ENCODE measurements at regions not wholly inside any gene's neighbourhood (a gene's known extent, or its start where the extent isn't known, plus 50 kb on each side); places are given as distances from the start of the nearest gene placed in this dataset.

DNA sequence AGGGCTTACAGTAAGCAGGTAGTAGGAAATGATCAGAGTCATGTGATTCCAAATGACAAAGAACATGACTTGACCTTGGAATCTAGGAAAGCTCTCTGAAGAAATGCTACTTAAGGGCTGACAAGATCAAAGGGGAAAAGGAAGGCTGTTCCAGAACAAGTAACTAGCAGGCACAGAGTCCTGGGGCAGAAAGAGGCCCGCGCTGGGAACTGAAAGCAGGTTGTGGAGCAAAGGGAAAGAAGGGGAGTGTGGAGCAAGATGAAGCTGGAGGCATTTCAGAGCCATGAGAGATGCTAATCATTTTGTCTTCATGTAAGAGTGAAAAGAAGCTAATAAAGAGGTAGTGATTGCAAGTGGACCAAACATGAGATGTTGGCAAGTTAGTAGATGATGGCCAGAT lies 397.5 kb downstream of the DTWD2 start:
- POLR2A ChIA-PET, result no interaction called here
- no peak overlapping the region for H3K9ac ChIP-seq (replicated peaks; ENCODE audit: extremely low read depth, insufficient read depth, low read length)
- CTCF ChIA-PET, result no interaction called here
- no peaks in the 10 kb centered on the region for H3K9me3 ChIP-seq (replicated peaks; ENCODE audit: control insufficient read depth, insufficient read depth, low read length)
- no peak overlapping the region for H3K27ac ChIP-seq (ENCODE audit: insufficient read depth, low read depth, low read length)
- intact Hi-C loops (cut with micrococcal nuclease) (no loop called here), dilution Hi-C loops (cut with MboI; ENCODE audit: extremely low pct_ligation_motif_present, low sequenced_read_pairs) (no loop called here)
- TF ChIP-seq JUN (IDR thresholded peaks at IDR 0.05; ENCODE audit: borderline replicate concordance, insufficient read depth, insufficient read length, low read depth), result no peak
- H3K4me3 ChIP-seq (replicated peaks in 1 of 3; ENCODE audit: insufficient read depth in 1 of 3, low read depth in 1 of 3, low read length in 3 of 3), result no peak overlapping the region
- H3K36me3 ChIP-seq (ENCODE audit: control insufficient read depth in 2 of 2, extremely low read depth in 1 of 2, insufficient read depth in 2 of 2, low read length in 2 of 2), result no peaks in the 10 kb centered on the region
- no peaks in the 10 kb centered on the region for H4K20me1 ChIP-seq (replicated peaks; ENCODE audit: control insufficient read depth, extremely low read depth, insufficient read depth, low read length)
- H3K4me2 ChIP-seq (ENCODE audit: insufficient read depth, low read length), result no peak overlapping the region
- H3K27me3 ChIP-seq (ENCODE audit: control insufficient read depth in 2 of 2, insufficient read depth in 2 of 2, low read length in 2 of 2), result no peaks in the 10 kb centered on the region
- DNase-seq (ENCODE audit: low read depth, low spot score) (no peak), FAIRE-seq (no peak)
- no peak overlapping the region for H2AFZ ChIP-seq (ENCODE audit: low read depth, low read length)
- H3K4me1 ChIP-seq (ENCODE audit: control insufficient read depth, extremely low read depth, insufficient read depth, low read length), result no peaks in the 10 kb centered on the region
- BruUV-seq (replicated peaks), result no TSS peak
- H3K79me2 ChIP-seq (ENCODE audit: control insufficient read depth, insufficient read depth, low read length), result no peaks in the 10 kb centered on the region
- H3K9me1 ChIP-seq (replicated peaks; ENCODE audit: control insufficient read depth, extremely low read depth, insufficient read depth, low read length), result no peaks in the 10 kb centered on the region

DNA sequence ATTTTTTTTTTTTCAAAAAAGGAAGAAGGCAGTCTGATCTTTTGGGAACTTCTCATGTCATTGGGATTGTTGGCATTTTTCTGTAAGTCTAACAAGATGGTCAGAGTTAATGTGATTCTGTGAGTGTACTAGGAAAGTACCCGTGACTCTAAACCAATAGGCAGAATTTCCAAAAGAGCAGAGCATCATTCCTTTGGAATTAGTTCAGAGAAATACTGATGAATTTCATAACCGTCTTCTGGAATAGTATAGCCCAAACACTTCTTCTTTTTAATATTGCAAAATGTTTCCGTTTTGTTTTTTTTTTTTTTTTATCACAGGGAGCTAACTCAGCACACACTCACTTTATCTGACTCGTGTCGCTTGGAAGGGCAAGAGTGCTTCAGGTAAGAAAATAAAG lies 407.4 kb downstream of the DTWD2 start:
- DNase-seq (ENCODE audit: low read depth, low spot score) (no peak), FAIRE-seq (no peak)
- no peak overlapping the region for H3K4me3 ChIP-seq (replicated peaks in 1 of 3; ENCODE audit: insufficient read depth in 1 of 3, low read depth in 1 of 3, low read length in 3 of 3)
- dilution Hi-C loops (cut with MboI; ENCODE audit: extremely low pct_ligation_motif_present, low sequenced_read_pairs), result no loop called here
- no TSS peak for BruUV-seq (replicated peaks)
- H3K9me3 ChIP-seq (replicated peaks; ENCODE audit: control insufficient read depth, insufficient read depth, low read length), result no peaks in the 10 kb centered on the region
- H3K4me2 ChIP-seq (ENCODE audit: insufficient read depth, low read length), result no peak overlapping the region
- intact Hi-C loops (cut with micrococcal nuclease), result no loop called here
- no peak overlapping the region for H3K27ac ChIP-seq (ENCODE audit: insufficient read depth, low read depth, low read length)
- H4K20me1 ChIP-seq (replicated peaks; ENCODE audit: control insufficient read depth, extremely low read depth, insufficient read depth, low read length), result no peaks in the 10 kb centered on the region
- H2AFZ ChIP-seq (ENCODE audit: low read depth, low read length), result no peak overlapping the region
- H3K27me3 ChIP-seq (ENCODE audit: control insufficient read depth in 2 of 2, insufficient read depth in 2 of 2, low read length in 2 of 2), result no peaks in the 10 kb centered on the region
- H3K4me1 ChIP-seq (ENCODE audit: control insufficient read depth, extremely low read depth, insufficient read depth, low read length), result no peaks in the 10 kb centered on the region
- no peaks in the 10 kb centered on the region for H3K36me3 ChIP-seq (ENCODE audit: control insufficient read depth in 2 of 2, extremely low read depth in 1 of 2, insufficient read depth in 2 of 2, low read length in 2 of 2)
- no peaks in the 10 kb centered on the region for H3K79me2 ChIP-seq (ENCODE audit: control insufficient read depth, insufficient read depth, low read length)
- POLR2A ChIA-PET, result no interaction called here
- no peak for TF ChIP-seq MYC (IDR thresholded peaks at IDR 0.05; ENCODE audit: low read depth, low read length)
- no peak for TF ChIP-seq GATA2 (IDR thresholded peaks at IDR 0.05; ENCODE audit: insufficient read depth, insufficient read length, low read depth, low read length)
- TF ChIP-seq POLR2AphosphoS5 (IDR thresholded peaks at IDR 0.05; ENCODE audit: insufficient read depth, low read depth, low read length), result no peak
- CTCF ChIA-PET, result no interaction called here
- no peak overlapping the region for H3K9ac ChIP-seq (replicated peaks; ENCODE audit: extremely low read depth, insufficient read depth, low read length)
- H3K9me1 ChIP-seq (replicated peaks; ENCODE audit: control insufficient read depth, extremely low read depth, insufficient read depth, low read length), result no peaks in the 10 kb centered on the region
